ENCODE measurements at regions not wholly inside any gene's neighbourhood (a gene's known extent, or its start where the extent isn't known, plus 50 kb on each side); places are given as distances from the start of the nearest gene placed in this dataset.

GRCh38 chr9:120315154-120315553, 264.8 kb downstream of the CDK5RAP2 start:
- in situ Hi-C loops (cut with MboI; ENCODE audit: low pct_ligation_motif_present in 1 of 4, low pct_unique_long_range_greater_than_20kb in 1 of 4, low sequenced_read_pairs in 3 of 4), result no loop called here

GRCh38 chr9:120312031-120312430, 267.9 kb downstream of the CDK5RAP2 start:
- peaks cover 5 to 12% of the 10 kb centered on the region in 2 donors for H3K9me3 ChIP-seq
- no peak for DNase-seq
- intact Hi-C loops (cut with DNase I; ENCODE audit: low total_unique reads) (no loop called here), in situ Hi-C loops (cut with MboI; ENCODE audit: low pct_ligation_motif_present in 1 of 4, low pct_unique_long_range_greater_than_20kb in 1 of 4, low sequenced_read_pairs in 3 of 4) (no loop called here)
- no peaks in the 10 kb centered on the region for H3K4me1 ChIP-seq
- no peak overlapping the region for H3K4me3 ChIP-seq
- WGBS, 2 donors (ENCODE audit: low coverage in 1 of 2), result 60 to 88% methylated on average over 2 of the region's 2 CpGs
- H3K27me3 ChIP-seq, result no peaks in the 10 kb centered on the region
- peaks cover 0 to 1% (median 0%) of the 10 kb centered on the region in 4 donors for H3K36me3 ChIP-seq
- H3K27ac ChIP-seq, result no peak overlapping the region
- TF ChIP-seq POLR2AphosphoS5 (IDR thresholded peaks at IDR 0.05) (no peak), CTCF (IDR thresholded peaks at IDR 0.05) (no peak), POLR2A (IDR thresholded peaks at IDR 0.05) (no peak), EP300 (IDR thresholded peaks at IDR 0.05; ENCODE audit: low read depth) (no peak)

More at GRCh38 chr9:120315154-120315553, 264.8 kb downstream of the CDK5RAP2 start:
- no peak overlapping the region for H3K27ac ChIP-seq
- no peak overlapping the region for H3K4me3 ChIP-seq
- TF ChIP-seq CTCF (IDR thresholded peaks at IDR 0.05), result no peak
- peaks cover 0 to 1% (median 0%) of the 10 kb centered on the region in 4 donors for H3K36me3 ChIP-seq
- no peaks in the 10 kb centered on the region for H3K27me3 ChIP-seq
- 47 to 91% methylated on average over 1 to 3 of the region's 3 CpGs for WGBS, 2 donors (ENCODE audit: low coverage in 1 of 2)
- peaks cover 5 to 12% of the 10 kb centered on the region in 2 donors for H3K9me3 ChIP-seq
- no peaks in the 10 kb centered on the region for H3K4me1 ChIP-seq
- intact Hi-C loops (cut with DNase I; ENCODE audit: low total_unique reads), result no loop called here
- DNase-seq, result no peak

- Histone ChIP-seq H3K36me3 (peaks cover 0 to 1% (median 0%) of the 10 kb centered on the region in 4 donors), H3K4me3 (no peak overlapping the region), H3K27me3 (no peaks in the 10 kb centered on the region), H3K9me3 (peaks cover 5 to 12% of the 10 kb centered on the region in 2 donors), H3K27ac (no peak overlapping the region), H3K4me1 (no peaks in the 10 kb centered on the region)
- in situ Hi-C loops (cut with MboI; ENCODE audit: low pct_ligation_motif_present in 1 of 4, low pct_unique_long_range_greater_than_20kb in 1 of 4, low sequenced_read_pairs in 3 of 4) (no loop called here), intact Hi-C loops (cut with DNase I; ENCODE audit: low total_unique reads) (no loop called here)
- TF ChIP-seq POLR2A (IDR thresholded peaks at IDR 0.05), result no peak
- no peak for TF ChIP-seq POLR2AphosphoS5 (IDR thresholded peaks at IDR 0.05)
- no peak for TF ChIP-seq CTCF (IDR thresholded peaks at IDR 0.05)
- TF ChIP-seq EP300 (IDR thresholded peaks at IDR 0.05; ENCODE audit: low read depth), result no peak
- WGBS, 2 donors (ENCODE audit: low coverage in 1 of 2), result 53% methylated on average over 3 of the region's 3 CpGs; no CpG with 5 or more reads in 1 of the 2 donors
- no peak for DNase-seq
Observed at GRCh38 chr9:120310035-120310434, 269.9 kb downstream of the CDK5RAP2 start.

- no peaks in the 10 kb centered on the region for H3K27me3 ChIP-seq
- DNase-seq, result no peak
- H3K4me1 ChIP-seq, result no peaks in the 10 kb centered on the region
- no peak overlapping the region for H3K4me3 ChIP-seq
- no peak overlapping the region for H3K27ac ChIP-seq
- TF ChIP-seq POLR2A (IDR thresholded peaks at IDR 0.05) (no peak), CTCF (IDR thresholded peaks at IDR 0.05) (no peak), EP300 (IDR thresholded peaks at IDR 0.05; ENCODE audit: low read depth) (no peak), POLR2AphosphoS5 (IDR thresholded peaks at IDR 0.05) (no peak)
- no peaks in the 10 kb centered on the region for H3K9me3 ChIP-seq
- in situ Hi-C loops (cut with MboI; ENCODE audit: low pct_ligation_motif_present in 1 of 4, low pct_unique_long_range_greater_than_20kb in 1 of 4, low sequenced_read_pairs in 3 of 4) (no loop called here), intact Hi-C loops (cut with DNase I; ENCODE audit: low total_unique reads) (no loop called here)
- no peaks in the 10 kb centered on the region for H3K36me3 ChIP-seq
- WGBS, 2 donors (ENCODE audit: low coverage in 1 of 2), result 31% methylated on average over 3 of the region's 3 CpGs; no CpG with 5 or more reads in 1 of the 2 donors
Observed at GRCh38 chr9:120308495-120308894, 271.5 kb downstream of the CDK5RAP2 start.
